ENCODE measurements at regions not wholly inside any gene's neighbourhood (a gene's known extent, or its start where the extent isn't known, plus 50 kb on each side); places are given as distances from the start of the nearest gene placed in this dataset.

- Histone ChIP-seq H3K36me3 (replicated peaks; ENCODE audit: control insufficient read depth, insufficient read depth, low read length) (no peaks in the 10 kb centered on the region), H3K4me3 (ENCODE audit: insufficient read depth, low read depth, low read length) (no peak overlapping the region), H3K27me3 (ENCODE audit: control insufficient read depth, insufficient read depth, low read length) (no peaks in the 10 kb centered on the region; the same call in 1 of the 2 replicates)
- DNase-seq, result no peak
Measured at GRCh38 chr6:90936286-90936685, 349.4 kb upstream of the MAP3K7 start.

DNA sequence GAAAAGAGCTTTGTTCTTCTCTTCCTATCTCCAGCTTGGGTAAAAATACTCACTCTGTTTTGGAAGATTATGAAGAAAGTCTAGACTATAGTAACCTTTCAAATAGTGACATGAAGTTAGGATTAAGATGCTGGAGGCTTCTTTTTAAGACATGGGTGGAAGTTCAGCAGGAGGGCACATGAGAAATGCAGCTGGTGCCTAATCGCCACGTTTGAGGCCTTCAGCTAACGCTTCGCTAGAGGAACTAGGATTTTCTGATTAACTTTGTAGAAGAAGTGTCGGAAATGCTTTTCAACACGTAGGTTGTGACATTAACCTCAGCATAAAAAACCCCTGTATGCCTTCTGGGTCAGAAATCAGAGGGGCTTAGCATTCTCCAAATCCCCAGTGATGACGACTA, 348.1 kb upstream of the MAP3K7 start:
- H3K36me3 ChIP-seq (replicated peaks; ENCODE audit: control insufficient read depth, insufficient read depth, low read length), result no peaks in the 10 kb centered on the region
- no peaks in the 10 kb centered on the region; the same call in 1 of the 2 replicates for H3K27me3 ChIP-seq (ENCODE audit: control insufficient read depth, insufficient read depth, low read length)
- DNase-seq, result no peak
- H3K4me3 ChIP-seq (ENCODE audit: insufficient read depth, low read depth, low read length), result no peak overlapping the region

DNA sequence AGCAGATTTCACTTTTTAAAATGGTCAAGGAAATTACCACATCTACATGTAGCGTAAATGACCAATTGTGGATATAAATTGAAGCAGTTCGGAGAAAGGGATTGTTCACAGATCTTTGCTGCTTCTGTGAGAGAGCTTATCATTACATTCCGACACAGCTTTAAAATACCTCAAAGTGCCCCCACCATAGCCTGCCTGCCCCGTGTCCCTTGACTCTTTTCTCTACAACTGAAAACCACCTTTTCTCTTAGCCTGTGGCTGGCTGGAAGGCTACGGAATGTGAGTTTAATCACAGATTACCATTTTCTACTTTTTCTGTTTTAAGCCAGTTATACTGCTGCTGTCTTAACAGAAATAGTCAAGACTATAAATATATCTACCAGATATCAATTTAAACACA, 347.2 kb upstream of the MAP3K7 start:
- no peak for DNase-seq
- Histone ChIP-seq H3K36me3 (replicated peaks; ENCODE audit: control insufficient read depth, insufficient read depth, low read length) (no peaks in the 10 kb centered on the region), H3K27me3 (ENCODE audit: control insufficient read depth, insufficient read depth, low read length) (no peaks in the 10 kb centered on the region; the same call in 1 of the 2 replicates), H3K4me3 (ENCODE audit: insufficient read depth, low read depth, low read length) (no peak overlapping the region)

- DNase-seq, result no peak
- Histone ChIP-seq H3K36me3 (replicated peaks; ENCODE audit: control insufficient read depth, insufficient read depth, low read length) (no peaks in the 10 kb centered on the region), H3K4me3 (ENCODE audit: insufficient read depth, low read depth, low read length) (no peak overlapping the region), H3K27me3 (ENCODE audit: control insufficient read depth, insufficient read depth, low read length) (no peaks in the 10 kb centered on the region; the same call in 1 of the 2 replicates)
Measured at GRCh38 chr6:90932351-90932750, 345.5 kb upstream of the MAP3K7 start.

- H3K27me3 ChIP-seq (ENCODE audit: control insufficient read depth, insufficient read depth, low read length), result no peaks in the 10 kb centered on the region
- no peaks in the 10 kb centered on the region for H3K36me3 ChIP-seq (replicated peaks; ENCODE audit: control insufficient read depth, insufficient read depth, low read length)
- no peak for DNase-seq
- H3K4me3 ChIP-seq (ENCODE audit: insufficient read depth, low read depth, low read length), result no peak overlapping the region
Measured at GRCh38 chr6:90928051-90928450, 341.2 kb upstream of the MAP3K7 start.

- no peaks in the 10 kb centered on the region for H3K36me3 ChIP-seq (replicated peaks; ENCODE audit: control insufficient read depth, insufficient read depth, low read length)
- no peaks in the 10 kb centered on the region for H3K27me3 ChIP-seq (ENCODE audit: control insufficient read depth, insufficient read depth, low read length)
- DNase-seq, result no peak
- H3K4me3 ChIP-seq (ENCODE audit: insufficient read depth, low read depth, low read length), result no peak overlapping the region
Measured at GRCh38 chr6:90925726-90926125, 338.9 kb upstream of the MAP3K7 start.

- H3K27me3 ChIP-seq (ENCODE audit: control insufficient read depth, insufficient read depth, low read length), result no peaks in the 10 kb centered on the region
- DNase-seq, result no peak
- no peaks in the 10 kb centered on the region for H3K36me3 ChIP-seq (replicated peaks; ENCODE audit: control insufficient read depth, insufficient read depth, low read length)
- no peak overlapping the region for H3K4me3 ChIP-seq (ENCODE audit: insufficient read depth, low read depth, low read length)
Measured at GRCh38 chr6:90922325-90922724, 335.5 kb upstream of the MAP3K7 start.

GRCh38 chr6:90918361-90918760, 331.5 kb upstream of the MAP3K7 start:
- H3K27me3 ChIP-seq (ENCODE audit: control insufficient read depth, insufficient read depth, low read length), result no peaks in the 10 kb centered on the region
- H3K4me3 ChIP-seq (ENCODE audit: insufficient read depth, low read depth, low read length), result no peak overlapping the region
- H3K36me3 ChIP-seq (replicated peaks; ENCODE audit: control insufficient read depth, insufficient read depth, low read length), result no peaks in the 10 kb centered on the region
- DNase-seq, result no peak

DNA sequence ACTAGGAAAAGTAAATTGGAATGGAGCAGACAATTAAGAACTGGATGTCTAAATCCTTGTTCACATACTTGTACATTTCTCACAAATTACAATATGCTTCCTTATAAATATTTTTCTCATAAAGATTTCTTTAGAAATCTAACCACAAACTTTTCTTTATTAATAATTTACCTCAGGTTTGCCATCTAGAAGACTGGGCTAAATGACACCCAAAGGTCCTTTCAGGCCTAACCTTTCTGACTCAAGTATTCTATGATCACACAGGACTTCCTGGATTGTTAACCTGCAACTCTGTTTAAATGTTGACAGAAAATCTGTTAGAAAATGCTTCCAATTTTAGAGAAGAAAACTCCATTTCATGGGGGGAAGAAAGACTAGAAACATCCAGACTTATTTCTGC, 330.5 kb upstream of the MAP3K7 start:
- no peak for DNase-seq
- Histone ChIP-seq H3K36me3 (replicated peaks; ENCODE audit: control insufficient read depth, insufficient read depth, low read length) (no peaks in the 10 kb centered on the region), H3K27me3 (ENCODE audit: control insufficient read depth, insufficient read depth, low read length) (no peaks in the 10 kb centered on the region)

DNA sequence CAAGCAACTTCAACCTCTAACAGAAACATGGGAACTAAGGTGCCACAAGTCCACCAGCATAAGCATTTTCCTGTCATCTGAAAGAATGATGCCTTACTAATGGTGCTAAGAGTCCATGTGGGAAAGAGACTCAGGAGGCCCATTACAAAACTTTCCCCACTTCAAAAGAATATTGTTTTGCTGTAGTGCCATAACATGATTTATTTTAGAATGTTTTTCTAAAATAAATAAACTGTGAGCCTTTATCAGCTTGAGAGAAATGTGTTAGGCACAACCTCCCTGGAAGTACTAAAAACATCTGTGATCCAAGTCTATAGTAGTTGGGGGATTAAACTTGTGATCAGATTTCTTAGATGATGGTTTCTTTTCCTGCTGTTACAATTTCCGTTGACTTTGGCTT, 330.1 kb upstream of the MAP3K7 start:
- no peak for DNase-seq
- Histone ChIP-seq H3K4me3 (ENCODE audit: insufficient read depth, low read depth, low read length) (no peak overlapping the region), H3K36me3 (replicated peaks; ENCODE audit: control insufficient read depth, insufficient read depth, low read length) (no peaks in the 10 kb centered on the region), H3K27me3 (ENCODE audit: control insufficient read depth, insufficient read depth, low read length) (no peaks in the 10 kb centered on the region)

More for the DNA sequence above, 330.5 kb upstream of the MAP3K7 start:
- H3K4me3 ChIP-seq (ENCODE audit: insufficient read depth, low read depth, low read length), result no peak overlapping the region

DNA sequence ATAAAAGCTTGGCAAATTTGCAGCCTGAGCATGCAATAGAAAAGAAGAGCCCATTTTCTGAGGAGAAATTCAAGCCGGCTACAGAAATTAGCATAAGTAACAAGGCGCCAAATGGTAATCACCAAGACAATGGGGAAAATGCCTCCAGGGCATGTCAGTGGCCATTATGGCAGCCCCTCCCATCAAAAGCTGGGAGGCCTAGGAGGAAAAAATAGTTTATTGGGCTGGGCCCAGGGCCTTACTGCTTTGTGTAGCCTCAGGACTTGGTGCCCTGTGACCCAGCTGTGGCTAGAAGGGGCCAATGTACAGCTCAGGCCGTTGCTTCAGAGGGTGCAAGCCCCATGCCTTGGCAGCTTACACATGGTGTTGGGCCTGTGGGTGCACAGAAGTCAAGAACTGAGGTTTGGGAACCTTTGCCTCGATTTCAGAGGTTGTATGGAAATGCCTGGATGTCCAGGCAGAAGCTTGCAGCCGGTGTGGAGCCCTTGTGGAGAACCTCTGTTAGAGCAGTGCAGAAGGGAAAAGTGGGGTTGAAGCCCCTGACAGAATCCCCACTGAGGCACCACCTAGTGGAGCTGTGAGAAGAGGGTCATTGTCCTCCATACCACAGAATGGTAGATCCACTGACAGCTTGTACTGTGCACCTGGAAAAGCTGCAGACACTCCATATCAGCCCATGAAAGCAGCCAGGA, 328.5 kb upstream of the MAP3K7 start:
- H3K36me3 ChIP-seq (replicated peaks; ENCODE audit: control insufficient read depth, insufficient read depth, low read length), result no peaks in the 10 kb centered on the region
- no peaks in the 10 kb centered on the region for H3K27me3 ChIP-seq (ENCODE audit: control insufficient read depth, insufficient read depth, low read length)
- H3K4me3 ChIP-seq (ENCODE audit: insufficient read depth, low read depth, low read length), result no peak overlapping the region
- no peak for DNase-seq

- Histone ChIP-seq H3K27me3 (ENCODE audit: control insufficient read depth, insufficient read depth, low read length) (no peaks in the 10 kb centered on the region), H3K36me3 (replicated peaks; ENCODE audit: control insufficient read depth, insufficient read depth, low read length) (no peaks in the 10 kb centered on the region), H3K4me3 (ENCODE audit: insufficient read depth, low read depth, low read length) (no peak overlapping the region)
- DNase-seq, result no peak
Measured at GRCh38 chr6:90914312-90914711, 327.4 kb upstream of the MAP3K7 start.

DNA sequence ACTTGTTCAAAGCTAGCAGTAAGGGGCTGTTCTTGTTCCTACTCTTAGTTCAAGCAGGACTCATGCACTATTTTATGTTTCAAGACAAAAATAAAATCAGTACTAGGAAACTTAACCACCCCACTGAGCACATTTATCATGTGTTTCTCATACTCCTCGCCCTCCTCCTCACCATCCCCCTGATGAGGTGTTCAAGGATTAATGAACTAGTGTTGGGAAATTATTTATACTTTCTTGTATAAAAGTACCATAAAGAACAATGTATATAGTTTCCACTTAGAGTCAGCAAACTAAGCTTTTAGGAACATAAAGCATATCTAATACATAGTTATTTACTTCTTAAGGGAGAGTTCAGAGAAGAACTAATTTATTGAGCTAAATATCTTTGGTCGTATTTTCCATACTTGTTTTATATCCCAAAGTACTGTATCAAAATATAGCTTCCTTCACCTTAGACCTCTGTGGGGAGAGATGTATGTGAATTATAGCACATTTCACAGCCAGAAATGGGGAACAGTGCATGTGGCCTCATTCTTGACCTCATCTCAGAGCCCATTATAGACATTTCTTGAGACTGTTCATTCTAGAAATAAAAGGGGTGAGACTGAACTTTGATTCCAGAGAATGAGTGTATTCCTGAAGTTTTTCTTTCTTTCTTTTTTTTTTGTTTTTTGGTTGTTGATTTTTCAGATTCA, 326.5 kb upstream of the MAP3K7 start:
- no peaks in the 10 kb centered on the region for H3K36me3 ChIP-seq (replicated peaks; ENCODE audit: control insufficient read depth, insufficient read depth, low read length)
- DNase-seq, result no peak

DNA sequence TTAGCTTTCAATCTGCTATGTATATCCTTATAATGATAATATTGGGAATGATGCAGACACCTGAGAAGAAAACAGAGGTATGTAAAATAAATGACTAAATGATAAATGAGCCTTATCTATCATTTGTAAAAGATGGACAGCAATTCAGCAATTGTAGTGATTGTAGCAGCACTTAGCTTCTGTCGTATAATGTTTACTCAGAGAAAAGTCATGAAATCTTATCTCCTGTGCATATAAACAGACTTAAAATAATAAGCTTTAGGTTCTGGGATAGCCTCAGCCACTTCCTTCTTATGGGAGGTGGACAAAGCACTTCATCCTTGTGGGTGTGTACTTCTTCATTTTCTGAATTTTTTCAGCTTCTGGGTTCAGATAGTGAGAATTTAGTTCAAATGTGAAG, 324.8 kb upstream of the MAP3K7 start:
- H3K4me3 ChIP-seq (ENCODE audit: insufficient read depth, low read depth, low read length), result no peak overlapping the region
- H3K36me3 ChIP-seq (replicated peaks; ENCODE audit: control insufficient read depth, insufficient read depth, low read length), result no peaks in the 10 kb centered on the region
- no peak for DNase-seq
- H3K27me3 ChIP-seq (ENCODE audit: control insufficient read depth, insufficient read depth, low read length), result no peaks in the 10 kb centered on the region

More for the DNA sequence above, 326.5 kb upstream of the MAP3K7 start:
- H3K4me3 ChIP-seq (ENCODE audit: insufficient read depth, low read depth, low read length), result no peak overlapping the region
- H3K27me3 ChIP-seq (ENCODE audit: control insufficient read depth, insufficient read depth, low read length), result no peaks in the 10 kb centered on the region

GRCh38 chr6:90910893-90911292, 324.0 kb upstream of the MAP3K7 start:
- DNase-seq, result no peak
- H3K27me3 ChIP-seq (ENCODE audit: control insufficient read depth, insufficient read depth, low read length), result no peaks in the 10 kb centered on the region
- H3K36me3 ChIP-seq (replicated peaks; ENCODE audit: control insufficient read depth, insufficient read depth, low read length), result no peaks in the 10 kb centered on the region
- H3K4me3 ChIP-seq (ENCODE audit: insufficient read depth, low read depth, low read length), result no peak overlapping the region
